WTC11 (cell line): ENCODE measurements at regions not wholly inside any gene's neighbourhood (a gene's known extent, or its start where the extent isn't known, plus 50 kb on each side); places are given as distances from the start of the nearest gene placed in this dataset.

Source experiments
- ATAC-seq: fragments of 200-7000 bp; cut with Tn5 transposase; 2 replicates; pipeline ENCODE4 v1.10.0; 2021; ENCODE audit warnings: mild to moderate bottlenecking, moderate library complexity
- CTCF ChIA-PET: fragments of 300-600 bp; sonication (Branson Sonifier 250); formaldehyde crosslinking; loops from one replicate; lab custom pipeline; 2021; ENCODE audit warnings: antibody characterized with exemption; lab: Charles Lee
- POLR2A ChIA-PET: fragments of 350-600 bp; sonication (Branson Sonifier 250); formaldehyde crosslinking; loops from one replicate; lab custom pipeline; 2021; ENCODE audit warnings: antibody characterized with exemption; lab: Charles Lee
- DNase-seq: peaks from one replicate; pipeline ENCODE4 v3.0.0; 2021; ENCODE audit warnings: low spot score
- H3K27ac Mint-ChIP-seq: 2 replicates; pipeline ENCODE4 v1.8.0; 2021; ENCODE audit warnings: mixed read lengths
- H3K27me3 Mint-ChIP-seq: 2 replicates; pipeline ENCODE4 v1.8.0; 2021; ENCODE audit warnings: low read depth, mild to moderate bottlenecking, moderate library complexity, mixed read lengths
- H3K36me3 Mint-ChIP-seq: 2 replicates; pipeline ENCODE4 v1.8.0; 2021; ENCODE audit warnings: mixed read lengths
- H3K4me1 Mint-ChIP-seq: 2 replicates; pipeline ENCODE4 v1.8.0; 2022; ENCODE audit warnings: mixed read lengths
- H3K4me3 Mint-ChIP-seq: 2 replicates; pipeline ENCODE4 v1.8.0; 2021; ENCODE audit warnings: mild to moderate bottlenecking, moderate library complexity, mixed read lengths
- H3K9me3 Mint-ChIP-seq: 2 replicates; pipeline ENCODE4 v1.8.0; 2021; ENCODE audit warnings: mixed read lengths
- ATF2 ChIP-seq: sonication (generic); formaldehyde crosslinking; IDR thresholded peaks from 2 replicates; pipeline ENCODE4 v1.8.1; 2022; ENCODE audit warnings: low read depth, missing genetic modification reagents, borderline replicate concordance
- FOXK1 ChIP-seq: sonication (generic); formaldehyde crosslinking; IDR thresholded peaks from 2 replicates; pipeline ENCODE4 v1.8.0; 2022; ENCODE audit warnings: mild to moderate bottlenecking, moderate library complexity, missing genetic modification reagents
- GRHL2 ChIP-seq: fragments of 250-450 bp; sonication (Bioruptor Pico); IDR thresholded peaks from 2 replicates; pipeline ENCODE4 v1.8.0; 2022; ENCODE audit warnings: mild to moderate bottlenecking, moderate library complexity; ENCODE audit not compliant: insufficient replicate concordance, severe bottlenecking
- KAT7 ChIP-seq: sonication (generic); formaldehyde crosslinking; IDR thresholded peaks from 2 replicates; pipeline ENCODE4 v1.8.1; 2023; ENCODE audit warnings: missing genetic modification reagents, mild to moderate bottlenecking, borderline replicate concordance
- MYBL2 ChIP-seq: sonication (generic); formaldehyde crosslinking; IDR thresholded peaks from 2 replicates; pipeline ENCODE4 v1.8.1; 2023; ENCODE audit warnings: mild to moderate bottlenecking, moderate library complexity, missing genetic modification reagents
- NFYB ChIP-seq: sonication (generic); formaldehyde crosslinking; conservative IDR thresholded peaks from 2 replicates; pipeline ENCODE4 v1.8.0; 2022; ENCODE audit warnings: low read depth, missing genetic modification reagents
- NR1H2 ChIP-seq: sonication (generic); formaldehyde crosslinking; IDR thresholded peaks from 2 replicates; pipeline ENCODE4 v1.9.0; 2021; ENCODE audit warnings: mild to moderate bottlenecking, moderate library complexity, missing genetic modification reagents
- NR2C2 ChIP-seq: sonication (generic); formaldehyde crosslinking; IDR thresholded peaks from 2 replicates; pipeline ENCODE4 v1.8.0; 2022; ENCODE audit warnings: mild to moderate bottlenecking, missing genetic modification reagents
- RORB ChIP-seq: fragments of 250-450 bp; sonication (Bioruptor Pico); IDR thresholded peaks from 2 replicates; pipeline ENCODE4 v1.9.0; 2021; ENCODE audit warnings: mild to moderate bottlenecking
- SP1 ChIP-seq: sonication (generic); formaldehyde crosslinking; conservative IDR thresholded peaks from 2 replicates; pipeline ENCODE4 v1.8.1; 2022; ENCODE audit warnings: missing genetic modification reagents
- ZBTB21 ChIP-seq: sonication (generic); formaldehyde crosslinking; IDR thresholded peaks from 2 replicates; pipeline ENCODE4 v1.8.1; 2023; ENCODE audit warnings: mild to moderate bottlenecking, missing genetic modification reagents, borderline replicate concordance
- TF ChIP-seq, protein P1 (sequence below): sonication (generic); formaldehyde crosslinking; IDR thresholded peaks from 2 replicates; pipeline ENCODE4 v1.8.0; 2023; ENCODE audit warnings: missing genetic modification reagents
- TF ChIP-seq, protein P2 (sequence below): sonication (generic); formaldehyde crosslinking; IDR thresholded peaks from 2 replicates; pipeline ENCODE4 v1.8.0; 2022; ENCODE audit warnings: mild to moderate bottlenecking, missing genetic modification reagents
- TF ChIP-seq, protein P3 (sequence below): fragments of 250-450 bp; sonication (Bioruptor Pico); IDR thresholded peaks from 2 replicates; pipeline ENCODE4 v2.1.2; 2022; ENCODE audit warnings: mild to moderate bottlenecking, moderate library complexity
- TF ChIP-seq, protein P4 (sequence below): sonication (generic); formaldehyde crosslinking; IDR thresholded peaks from 2 replicates; pipeline ENCODE4 v1.8.1; 2023; ENCODE audit warnings: mild to moderate bottlenecking, missing genetic modification reagents
- TF ChIP-seq, protein P5 (sequence below): sonication (generic); formaldehyde crosslinking; IDR thresholded peaks from 2 replicates; pipeline ENCODE4 v1.8.0; 2022; ENCODE audit warnings: missing genetic modification reagents
- TF ChIP-seq, protein P6 (sequence below): sonication (generic); formaldehyde crosslinking; IDR thresholded peaks from 2 replicates; pipeline ENCODE4 v1.8.1; 2023; ENCODE audit warnings: mild to moderate bottlenecking, missing genetic modification reagents, moderate library complexity

DNA sequence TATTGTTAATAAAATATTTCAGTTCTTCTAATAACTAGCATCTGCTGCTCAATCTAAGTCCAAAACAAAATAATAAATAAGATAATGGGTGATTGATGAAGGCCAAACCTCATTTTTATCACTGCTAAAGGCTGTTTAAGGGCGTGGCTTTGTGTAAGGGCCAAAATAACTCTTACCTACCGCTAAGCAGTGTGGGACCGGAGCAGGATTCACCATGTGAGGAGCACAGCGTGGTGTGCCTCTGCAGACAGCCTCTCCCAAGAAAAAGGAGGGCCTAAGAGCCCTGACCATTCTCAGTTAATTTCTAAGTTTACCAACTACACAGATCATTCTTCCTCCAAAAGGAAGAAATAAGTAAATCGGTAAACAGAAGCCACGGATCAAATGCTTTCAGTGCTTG lies 353.7 kb downstream of the ARL6IP6 start:
- no peaks in the 10 kb centered on the region for H3K36me3 Mint-ChIP-seq
- ATAC-seq (peak; percentile 82), DNase-seq (no peak)
- ChIA-PET CTCF (no interaction called here), POLR2A (no interaction called here)
- no peak overlapping the region for H3K27ac Mint-ChIP-seq
- no peaks in the 10 kb centered on the region for H3K27me3 Mint-ChIP-seq
- TF ChIP-seq RORB (CRISPR knock-in tag) (no peak), MYBL2 (CRISPR knock-in tag) (no peak), NR1H2 (CRISPR knock-in tag) (no peak), KAT7 (CRISPR knock-in tag) (no peak), ATF2 (CRISPR knock-in tag) (no peak), ZBTB21 (no peak), FOXK1 (CRISPR knock-in tag) (no peak), NR2C2 (CRISPR knock-in tag) (no peak), NFYB (CRISPR knock-in tag) (no peak), SP1 (CRISPR knock-in tag) (no peak), GRHL2 (CRISPR knock-in tag) (no peak)
- TF ChIP-seq, protein P1, sequence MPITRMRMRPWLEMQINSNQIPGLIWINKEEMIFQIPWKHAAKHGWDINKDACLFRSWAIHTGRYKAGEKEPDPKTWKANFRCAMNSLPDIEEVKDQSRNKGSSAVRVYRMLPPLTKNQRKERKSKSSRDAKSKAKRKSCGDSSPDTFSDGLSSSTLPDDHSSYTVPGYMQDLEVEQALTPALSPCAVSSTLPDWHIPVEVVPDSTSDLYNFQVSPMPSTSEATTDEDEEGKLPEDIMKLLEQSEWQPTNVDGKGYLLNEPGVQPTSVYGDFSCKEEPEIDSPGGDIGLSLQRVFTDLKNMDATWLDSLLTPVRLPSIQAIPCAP (CRISPR knock-in tag), result no peak
- TF ChIP-seq, protein P2, sequence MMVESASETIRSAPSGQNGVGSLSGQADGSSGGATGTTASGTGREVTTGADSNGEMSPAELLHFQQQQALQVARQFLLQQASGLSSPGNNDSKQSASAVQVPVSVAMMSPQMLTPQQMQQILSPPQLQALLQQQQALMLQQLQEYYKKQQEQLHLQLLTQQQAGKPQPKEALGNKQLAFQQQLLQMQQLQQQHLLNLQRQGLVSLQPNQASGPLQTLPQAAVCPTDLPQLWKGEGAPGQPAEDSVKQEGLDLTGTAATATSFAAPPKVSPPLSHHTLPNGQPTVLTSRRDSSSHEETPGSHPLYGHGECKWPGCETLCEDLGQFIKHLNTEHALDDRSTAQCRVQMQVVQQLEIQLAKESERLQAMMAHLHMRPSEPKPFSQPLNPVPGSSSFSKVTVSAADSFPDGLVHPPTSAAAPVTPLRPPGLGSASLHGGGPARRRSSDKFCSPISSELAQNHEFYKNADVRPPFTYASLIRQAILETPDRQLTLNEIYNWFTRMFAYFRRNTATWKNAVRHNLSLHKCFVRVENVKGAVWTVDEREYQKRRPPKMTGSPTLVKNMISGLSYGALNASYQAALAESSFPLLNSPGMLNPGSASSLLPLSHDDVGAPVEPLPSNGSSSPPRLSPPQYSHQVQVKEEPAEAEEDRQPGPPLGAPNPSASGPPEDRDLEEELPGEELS (CRISPR knock-in tag), result no peak
- TF ChIP-seq, protein P3, sequence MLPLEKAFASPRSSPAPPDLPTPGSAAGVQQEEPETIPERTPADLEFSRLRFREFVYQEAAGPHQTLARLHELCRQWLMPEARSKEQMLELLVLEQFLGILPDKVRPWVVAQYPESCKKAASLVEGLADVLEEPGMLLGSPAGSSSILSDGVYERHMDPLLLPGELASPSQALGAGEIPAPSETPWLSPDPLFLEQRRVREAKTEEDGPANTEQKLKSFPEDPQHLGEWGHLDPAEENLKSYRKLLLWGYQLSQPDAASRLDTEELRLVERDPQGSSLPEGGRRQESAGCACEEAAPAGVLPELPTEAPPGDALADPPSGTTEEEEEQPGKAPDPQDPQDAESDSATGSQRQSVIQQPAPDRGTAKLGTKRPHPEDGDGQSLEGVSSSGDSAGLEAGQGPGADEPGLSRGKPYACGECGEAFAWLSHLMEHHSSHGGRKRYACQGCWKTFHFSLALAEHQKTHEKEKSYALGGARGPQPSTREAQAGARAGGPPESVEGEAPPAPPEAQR (CRISPR knock-in tag), result no peak
- TF ChIP-seq, protein P4, sequence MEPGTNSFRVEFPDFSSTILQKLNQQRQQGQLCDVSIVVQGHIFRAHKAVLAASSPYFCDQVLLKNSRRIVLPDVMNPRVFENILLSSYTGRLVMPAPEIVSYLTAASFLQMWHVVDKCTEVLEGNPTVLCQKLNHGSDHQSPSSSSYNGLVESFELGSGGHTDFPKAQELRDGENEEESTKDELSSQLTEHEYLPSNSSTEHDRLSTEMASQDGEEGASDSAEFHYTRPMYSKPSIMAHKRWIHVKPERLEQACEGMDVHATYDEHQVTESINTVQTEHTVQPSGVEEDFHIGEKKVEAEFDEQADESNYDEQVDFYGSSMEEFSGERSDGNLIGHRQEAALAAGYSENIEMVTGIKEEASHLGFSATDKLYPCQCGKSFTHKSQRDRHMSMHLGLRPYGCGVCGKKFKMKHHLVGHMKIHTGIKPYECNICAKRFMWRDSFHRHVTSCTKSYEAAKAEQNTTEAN, result no peak
- TF ChIP-seq, protein P5, sequence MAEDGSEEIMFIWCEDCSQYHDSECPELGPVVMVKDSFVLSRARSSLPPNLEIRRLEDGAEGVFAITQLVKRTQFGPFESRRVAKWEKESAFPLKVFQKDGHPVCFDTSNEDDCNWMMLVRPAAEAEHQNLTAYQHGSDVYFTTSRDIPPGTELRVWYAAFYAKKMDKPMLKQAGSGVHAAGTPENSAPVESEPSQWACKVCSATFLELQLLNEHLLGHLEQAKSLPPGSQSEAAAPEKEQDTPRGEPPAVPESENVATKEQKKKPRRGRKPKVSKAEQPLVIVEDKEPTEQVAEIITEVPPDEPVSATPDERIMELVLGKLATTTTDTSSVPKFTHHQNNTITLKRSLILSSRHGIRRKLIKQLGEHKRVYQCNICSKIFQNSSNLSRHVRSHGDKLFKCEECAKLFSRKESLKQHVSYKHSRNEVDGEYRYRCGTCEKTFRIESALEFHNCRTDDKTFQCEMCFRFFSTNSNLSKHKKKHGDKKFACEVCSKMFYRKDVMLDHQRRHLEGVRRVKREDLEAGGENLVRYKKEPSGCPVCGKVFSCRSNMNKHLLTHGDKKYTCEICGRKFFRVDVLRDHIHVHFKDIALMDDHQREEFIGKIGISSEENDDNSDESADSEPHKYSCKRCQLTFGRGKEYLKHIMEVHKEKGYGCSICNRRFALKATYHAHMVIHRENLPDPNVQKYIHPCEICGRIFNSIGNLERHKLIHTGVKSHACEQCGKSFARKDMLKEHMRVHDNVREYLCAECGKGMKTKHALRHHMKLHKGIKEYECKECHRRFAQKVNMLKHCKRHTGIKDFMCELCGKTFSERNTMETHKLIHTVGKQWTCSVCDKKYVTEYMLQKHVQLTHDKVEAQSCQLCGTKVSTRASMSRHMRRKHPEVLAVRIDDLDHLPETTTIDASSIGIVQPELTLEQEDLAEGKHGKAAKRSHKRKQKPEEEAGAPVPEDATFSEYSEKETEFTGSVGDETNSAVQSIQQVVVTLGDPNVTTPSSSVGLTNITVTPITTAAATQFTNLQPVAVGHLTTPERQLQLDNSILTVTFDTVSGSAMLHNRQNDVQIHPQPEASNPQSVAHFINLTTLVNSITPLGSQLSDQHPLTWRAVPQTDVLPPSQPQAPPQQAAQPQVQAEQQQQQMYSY (CRISPR knock-in tag), result no peak
- TF ChIP-seq, protein P6, sequence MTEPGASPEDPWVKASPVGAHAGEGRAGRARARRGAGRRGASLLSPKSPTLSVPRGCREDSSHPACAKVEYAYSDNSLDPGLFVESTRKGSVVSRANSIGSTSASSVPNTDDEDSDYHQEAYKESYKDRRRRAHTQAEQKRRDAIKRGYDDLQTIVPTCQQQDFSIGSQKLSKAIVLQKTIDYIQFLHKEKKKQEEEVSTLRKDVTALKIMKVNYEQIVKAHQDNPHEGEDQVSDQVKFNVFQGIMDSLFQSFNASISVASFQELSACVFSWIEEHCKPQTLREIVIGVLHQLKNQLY (CRISPR knock-in tag), result no peak
- H3K4me3 Mint-ChIP-seq, result no peak overlapping the region
- no peaks in the 10 kb centered on the region for H3K9me3 Mint-ChIP-seq
- H3K4me1 Mint-ChIP-seq, result no peaks in the 10 kb centered on the region
